Body of pancreas (tissue), 4 donors: ENCODE measurements at regions not wholly inside any gene's neighbourhood (a gene's known extent, or its start where the extent isn't known, plus 50 kb on each side); places are given as distances from the start of the nearest gene placed in this dataset.
"Not testable (repeated sequence)": the region's sequence is repeated elsewhere in the genome, so short reads cannot be mapped to it uniquely, and the experiment has no call there.

ENCODE experiments used
- ATAC-seq: fragments of 150-250 bp; one replicate; pipeline ENCODE4 v1.9.1; 2016
- DNase-seq, 4 donors: peaks; one replicate each; pipeline ENCODE4 v3.0.0-alpha.2; 2019
- H3K27ac ChIP-seq, 4 donors: fragments of 200-600 bp; sonication (generic); 1 replicate in 3 of 4; 2 replicates in 1 of 4; pipeline versions ENCODE4 v1.5.1 to v1.6.1; 2016 to 2019; ENCODE audit warnings: mild to moderate bottlenecking in 1 of 4, mixed read lengths in 1 of 4, moderate library complexity in 1 of 4
- H3K27me3 ChIP-seq, 2 donors: fragments of 200-600 bp; sonication (generic); one replicate each; pipeline ENCODE4 v1.6.0; 2016; ENCODE audit warnings: mild to moderate bottlenecking in 1 of 2
- H3K36me3 ChIP-seq, 2 donors: fragments of 200-600 bp; sonication (generic); replicated peaks in 1 of 2; 2 replicates each; pipeline ENCODE4 v1.5.1; 2016; ENCODE audit warnings: low read depth in 2 of 2; ENCODE audit not compliant: insufficient read depth in 1 of 2
- H3K4me1 ChIP-seq: fragments of 200-600 bp; sonication (generic); one replicate; pipeline ENCODE4 v1.6.0; 2016
- H3K4me3 ChIP-seq, 2 donors: fragments of 200-600 bp; sonication (generic); 1 replicate in 1 of 2; 2 replicates in 1 of 2; pipeline ENCODE4 v1.5.1; 2016 to 2019
- H3K9me3 ChIP-seq, 3 donors: fragments of 200-600 bp; sonication (generic); 1 replicate in 2 of 3; 2 replicates in 1 of 3; pipeline ENCODE4 v1.5.1; 2016
- POLR2A ChIP-seq, 3 donors: fragments of 450-650 bp; IDR thresholded peaks; one replicate each; pipeline ENCODE4 v1.6.1; 2016; ENCODE audit warnings: antibody characterized with exemption in 3 of 3, mild to moderate bottlenecking in 2 of 3
- WGBS, 2 donors: methylation state at CpG; one replicate each; pipeline ENCODE4 v1.1.5; 2017; 5-methylcytosine and 5-hydroxymethylcytosine counted together
- intact Hi-C: fragments of 100-400 bp; cut with DNase I; formaldehyde crosslinking; loops from one replicate; pipeline ENCODE4 v1.15.1; 2023
- TF ChIP-seq, protein P1 (sequence below), 7 experiments: fragments of 450-650 bp in 4 of 7; fragments of 200-600 bp in 3 of 7; sonication (generic) in 3 of 7; IDR thresholded peaks; one replicate each; pipeline ENCODE4 v1.5.1; 2016 to 2019; ENCODE audit warnings: antibody characterized with exemption in 7 of 7

GRCh38 chr6:68086199-68086598 lies 548.9 kb upstream of the ADGRB3 start:
- H3K4me3 ChIP-seq, result no peak overlapping the region
- H3K9me3 ChIP-seq, result no peaks in the 10 kb centered on the region
- H3K27ac ChIP-seq, result no peak overlapping the region
- TF ChIP-seq, protein P1, sequence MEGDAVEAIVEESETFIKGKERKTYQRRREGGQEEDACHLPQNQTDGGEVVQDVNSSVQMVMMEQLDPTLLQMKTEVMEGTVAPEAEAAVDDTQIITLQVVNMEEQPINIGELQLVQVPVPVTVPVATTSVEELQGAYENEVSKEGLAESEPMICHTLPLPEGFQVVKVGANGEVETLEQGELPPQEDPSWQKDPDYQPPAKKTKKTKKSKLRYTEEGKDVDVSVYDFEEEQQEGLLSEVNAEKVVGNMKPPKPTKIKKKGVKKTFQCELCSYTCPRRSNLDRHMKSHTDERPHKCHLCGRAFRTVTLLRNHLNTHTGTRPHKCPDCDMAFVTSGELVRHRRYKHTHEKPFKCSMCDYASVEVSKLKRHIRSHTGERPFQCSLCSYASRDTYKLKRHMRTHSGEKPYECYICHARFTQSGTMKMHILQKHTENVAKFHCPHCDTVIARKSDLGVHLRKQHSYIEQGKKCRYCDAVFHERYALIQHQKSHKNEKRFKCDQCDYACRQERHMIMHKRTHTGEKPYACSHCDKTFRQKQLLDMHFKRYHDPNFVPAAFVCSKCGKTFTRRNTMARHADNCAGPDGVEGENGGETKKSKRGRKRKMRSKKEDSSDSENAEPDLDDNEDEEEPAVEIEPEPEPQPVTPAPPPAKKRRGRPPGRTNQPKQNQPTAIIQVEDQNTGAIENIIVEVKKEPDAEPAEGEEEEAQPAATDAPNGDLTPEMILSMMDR (IDR thresholded peaks at IDR 0.05), result no peak
- no peaks in the 10 kb centered on the region for H3K27me3 ChIP-seq
- ATAC-seq (no peak), DNase-seq (no peak)
- H3K36me3 ChIP-seq, result no peaks in the 10 kb centered on the region
- intact Hi-C loops, result no loop called here
- WGBS, 2 donors, result 58 to 59% methylated on average over 4 of the region's 4 CpGs
- H3K4me1 ChIP-seq, result no peaks in the 10 kb centered on the region

DNA sequence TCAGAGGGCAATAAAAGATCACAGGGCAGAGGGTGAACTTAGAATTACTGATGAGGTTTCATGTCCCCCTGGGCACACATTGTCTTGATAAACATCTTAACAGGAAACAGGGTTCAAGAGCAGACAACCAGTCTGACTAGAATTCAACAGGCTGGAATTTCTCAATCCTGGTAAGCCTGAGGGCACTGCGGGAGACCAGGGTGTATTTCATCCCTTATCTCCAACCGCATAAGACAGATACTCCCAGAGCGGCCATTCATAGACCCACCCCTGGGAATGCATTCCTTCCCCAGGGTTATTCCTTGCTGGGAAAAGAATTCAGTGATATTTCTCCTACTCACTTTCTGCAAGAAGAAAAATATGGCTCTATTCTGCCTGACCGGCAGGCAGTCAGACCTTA lies 549.5 kb upstream of the ADGRB3 start:
- H3K27ac ChIP-seq, H3K36me3 ChIP-seq, DNase-seq, H3K4me3 ChIP-seq, H3K27me3 ChIP-seq, ATAC-seq, H3K9me3 ChIP-seq, intact Hi-C loops, H3K4me1 ChIP-seq: not testable (repeated sequence)
- WGBS, 2 donors, result 82 to 84% methylated on average over 4 of the region's 4 CpGs

DNA sequence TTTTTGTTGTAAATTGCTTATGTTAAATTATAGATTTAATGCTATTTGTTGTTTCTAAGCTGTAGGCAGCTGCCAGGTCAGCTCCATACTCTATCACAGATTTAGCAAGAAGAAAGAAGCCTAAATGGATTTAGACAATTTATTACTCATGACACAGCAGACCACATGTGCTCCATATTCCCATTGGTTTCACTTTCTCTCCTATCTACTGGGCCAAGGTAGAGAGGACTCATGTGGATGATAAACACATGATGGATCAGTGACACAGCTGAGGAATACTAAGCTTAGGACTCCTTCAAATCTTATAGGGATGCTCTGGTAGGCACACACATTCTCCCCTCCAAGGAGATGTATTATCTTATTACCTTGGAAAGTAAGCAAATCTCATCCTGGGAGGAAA lies 553.0 kb upstream of the ADGRB3 start:
- H3K4me1 ChIP-seq, result no peaks in the 10 kb centered on the region
- no peak for DNase-seq
- H3K4me3 ChIP-seq, result no peak overlapping the region
- H3K27me3 ChIP-seq, result no peaks in the 10 kb centered on the region
- no peaks in the 10 kb centered on the region for H3K9me3 ChIP-seq
- no peaks in the 10 kb centered on the region for H3K36me3 ChIP-seq
- no peak for ATAC-seq
- H3K27ac ChIP-seq, result no peak overlapping the region
- intact Hi-C loops, result no loop called here
- TF ChIP-seq, protein P1 (IDR thresholded peaks at IDR 0.05), result no peak
- TF ChIP-seq POLR2A (IDR thresholded peaks at IDR 0.05), result no peak

- intact Hi-C loops, result no loop called here
- ATAC-seq (no peak), DNase-seq (no peak)
- Histone ChIP-seq H3K36me3 (no peaks in the 10 kb centered on the region), H3K27ac (no peak overlapping the region), H3K4me3 (no peak overlapping the region), H3K4me1 (no peaks in the 10 kb centered on the region), H3K9me3 (no peaks in the 10 kb centered on the region), H3K27me3 (no peaks in the 10 kb centered on the region)
- TF ChIP-seq POLR2A (IDR thresholded peaks at IDR 0.05), result no peak
- TF ChIP-seq, protein P1 (IDR thresholded peaks at IDR 0.05), result no peak
- 52 to 54% methylated on average over 3 of the region's 3 CpGs for WGBS, 2 donors
These were observed 555.0 kb upstream of the ADGRB3 start for GRCh38 chr6:68080074-68080473.

DNA sequence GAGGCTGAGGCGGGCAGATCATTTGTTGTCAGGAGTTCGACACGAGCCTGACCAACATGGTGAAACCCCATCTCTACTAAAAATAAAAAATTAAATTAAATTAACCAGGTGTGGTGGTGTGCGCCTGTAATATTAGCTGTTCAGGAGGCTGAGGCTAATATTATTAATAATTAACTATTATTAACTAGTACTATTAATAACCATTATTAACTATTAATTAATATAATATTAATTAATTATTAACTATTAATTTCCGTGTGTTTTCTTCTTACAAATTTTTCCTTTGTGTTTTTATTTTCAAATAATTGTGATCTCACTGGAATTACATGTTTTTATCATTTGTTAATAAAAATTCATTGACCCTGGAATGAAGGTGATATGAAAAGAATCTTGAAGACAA lies 557.4 kb upstream of the ADGRB3 start:
- TF ChIP-seq, protein P1 (IDR thresholded peaks at IDR 0.05), result no peak
- no peak for TF ChIP-seq POLR2A (IDR thresholded peaks at IDR 0.05)
- H3K27ac ChIP-seq, result no peak overlapping the region
- DNase-seq (no peak), ATAC-seq (no peak)
- H3K27me3 ChIP-seq, result no peaks in the 10 kb centered on the region
- WGBS, 2 donors, result 59 to 79% methylated on average over 5 of the region's 5 CpGs
- intact Hi-C loops, result no loop called here
- no peaks in the 10 kb centered on the region for H3K4me1 ChIP-seq
- no peak overlapping the region for H3K4me3 ChIP-seq
- H3K36me3 ChIP-seq, result no peaks in the 10 kb centered on the region
- no peaks in the 10 kb centered on the region for H3K9me3 ChIP-seq
